NCI-H146 (cell line): ENCODE measurements at regions not wholly inside any gene's neighbourhood (a gene's known extent, or its start where the extent isn't known, plus 50 kb on each side); places are given as distances from the start of the nearest gene placed in this dataset.

Source experiments
- DNase-seq: peaks from one replicate; lab custom pipeline; 2025; lab: John Stamatoyannopoulos, UW

DNA sequence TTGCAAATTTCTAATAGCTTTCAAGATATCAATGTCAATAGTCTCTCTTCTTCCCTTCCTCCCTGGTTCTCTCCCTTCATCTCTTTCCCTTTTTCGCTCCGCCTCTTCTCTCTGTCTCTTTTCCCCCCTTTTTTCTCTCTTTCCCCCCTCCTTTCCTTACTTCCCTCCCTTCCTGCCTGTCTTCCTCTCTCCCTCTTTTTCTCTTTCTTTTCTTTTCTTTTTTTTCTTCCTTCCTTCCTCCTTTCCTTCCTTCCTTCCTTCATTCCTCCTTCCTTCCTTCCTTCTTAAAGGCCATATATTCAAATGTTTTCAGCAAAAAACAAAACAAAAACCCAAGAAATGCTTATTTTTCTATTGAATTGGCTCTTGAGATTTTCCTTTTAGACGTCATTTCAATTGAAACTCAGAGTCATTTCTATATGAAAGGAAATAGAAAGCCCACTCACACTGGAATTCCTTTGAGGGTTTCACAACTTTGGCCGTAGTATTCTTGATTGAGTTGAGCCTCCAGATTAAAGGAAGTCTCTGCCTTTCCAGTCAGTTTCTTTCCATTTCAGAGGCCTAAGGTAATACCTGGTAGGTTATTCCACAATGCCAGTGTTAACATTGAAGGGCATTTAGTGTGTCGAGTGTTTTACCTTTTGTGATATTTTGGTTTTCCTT, 551.5 kb downstream of the LMO4 start:
- no peak for DNase-seq

DNA sequence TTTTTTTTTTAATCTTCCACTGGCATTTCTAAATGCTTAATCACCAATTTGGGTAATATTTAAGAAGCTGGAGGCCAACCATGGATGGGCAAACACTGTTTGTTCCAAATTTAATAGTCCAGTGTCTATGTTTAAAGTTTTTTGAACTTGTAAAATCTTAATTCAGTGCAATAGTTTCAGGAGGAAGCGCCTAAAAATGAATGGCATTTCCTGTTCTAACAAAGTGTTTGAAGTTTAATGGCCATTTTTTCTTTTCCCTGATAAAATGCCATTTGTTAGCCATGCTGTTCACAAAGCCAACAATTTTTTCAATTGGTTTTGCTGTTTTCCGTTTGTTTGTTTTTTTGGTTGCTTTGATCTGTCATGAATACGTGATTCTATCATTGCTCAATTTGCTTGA, 552.1 kb downstream of the LMO4 start:
- no peak for DNase-seq

DNA sequence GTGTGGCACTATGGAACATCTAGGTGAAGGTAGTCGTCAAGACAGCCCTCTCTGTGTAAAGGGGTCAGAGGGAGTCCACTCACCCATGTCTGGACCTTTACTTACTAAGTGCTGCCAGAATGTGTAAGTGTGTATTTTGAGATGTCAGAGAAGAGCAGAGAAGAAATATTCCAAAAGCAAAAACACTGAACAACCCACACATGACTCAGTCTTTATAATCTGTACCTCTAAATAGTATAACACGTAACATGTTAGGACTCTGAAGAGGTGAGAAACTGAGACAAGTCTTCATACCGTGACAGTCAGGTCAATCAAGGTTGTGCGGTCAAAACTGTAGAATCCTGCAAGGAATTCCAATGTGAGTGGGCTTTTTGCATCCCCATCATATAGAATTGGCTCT, 555.2 kb downstream of the LMO4 start:
- DNase-seq, result no peak

DNA sequence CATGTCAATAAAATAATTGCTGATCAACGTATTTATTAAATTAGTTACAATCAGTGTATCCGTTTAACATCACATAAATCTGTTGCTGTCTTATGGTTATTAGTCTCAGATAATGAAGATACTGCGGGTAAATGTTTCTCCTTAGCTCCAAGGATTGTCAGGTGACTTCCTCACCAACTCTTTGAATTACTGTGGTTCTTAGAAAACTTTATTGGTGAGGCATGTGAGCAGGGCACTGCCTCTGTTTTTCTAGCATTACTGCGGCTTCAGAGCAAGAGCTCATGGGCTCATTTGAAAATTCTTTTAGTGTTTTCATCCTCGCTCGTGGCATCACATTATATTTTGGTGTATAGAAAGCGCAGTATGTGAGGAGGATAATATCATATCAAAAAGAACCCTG, 555.9 kb downstream of the LMO4 start:
- DNase-seq, result no peak

DNA sequence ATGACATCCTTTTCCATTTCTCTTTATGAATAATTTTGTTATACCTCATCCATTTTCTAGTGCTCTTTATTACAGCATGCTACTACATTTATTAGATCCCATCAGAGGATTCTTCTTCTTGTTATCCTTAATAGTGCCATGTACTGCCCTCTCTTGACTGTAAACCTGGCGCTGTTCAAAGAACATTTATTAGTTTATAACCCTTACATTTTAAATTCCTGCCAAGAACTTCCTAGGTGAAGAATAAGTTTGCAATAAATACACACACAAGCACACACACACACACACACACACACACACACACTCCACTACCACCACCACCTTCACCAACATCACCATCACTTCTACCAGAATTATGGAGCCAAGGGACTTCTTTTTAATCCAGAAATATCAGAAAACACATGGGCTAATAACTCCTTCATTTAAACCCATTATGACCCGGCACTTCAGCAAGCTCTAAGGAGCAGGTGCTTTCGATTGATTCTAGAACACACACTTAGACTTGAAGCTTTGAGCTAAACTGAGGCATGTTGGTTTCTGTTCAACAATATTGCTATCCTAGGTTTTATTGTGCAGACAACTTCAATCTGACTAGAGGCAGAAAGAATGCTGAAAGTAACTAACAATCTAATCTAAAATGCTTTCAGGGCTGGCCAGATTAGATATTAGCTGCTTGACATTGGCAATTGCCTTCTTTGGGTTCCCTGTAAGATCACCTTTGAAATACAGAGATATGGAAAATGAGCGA, 556.8 kb downstream of the LMO4 start:
- DNase-seq, result no peak

DNA sequence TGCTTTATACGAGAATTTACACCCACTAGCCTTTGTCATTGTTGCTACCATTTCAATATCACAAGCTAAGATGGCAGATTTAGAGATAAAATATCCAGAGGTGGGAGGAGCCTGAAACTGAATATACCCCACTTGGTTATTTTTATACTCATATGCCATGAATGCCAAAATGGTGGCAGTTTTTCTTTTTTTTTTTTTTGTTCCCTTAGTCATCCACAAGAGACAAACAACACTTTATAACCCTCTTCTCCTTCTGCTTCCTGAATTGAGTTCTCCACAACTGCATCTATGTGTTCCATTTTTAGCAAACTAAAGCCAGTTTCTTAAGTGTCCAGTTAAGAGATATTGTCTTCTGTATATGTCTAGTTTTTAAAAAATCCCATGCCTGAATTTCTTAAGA, 558.4 kb downstream of the LMO4 start:
- no peak for DNase-seq

- DNase-seq, result no peak
These were observed 559.8 kb downstream of the LMO4 start for GRCh38 chr1:87888446-87888845.

DNA sequence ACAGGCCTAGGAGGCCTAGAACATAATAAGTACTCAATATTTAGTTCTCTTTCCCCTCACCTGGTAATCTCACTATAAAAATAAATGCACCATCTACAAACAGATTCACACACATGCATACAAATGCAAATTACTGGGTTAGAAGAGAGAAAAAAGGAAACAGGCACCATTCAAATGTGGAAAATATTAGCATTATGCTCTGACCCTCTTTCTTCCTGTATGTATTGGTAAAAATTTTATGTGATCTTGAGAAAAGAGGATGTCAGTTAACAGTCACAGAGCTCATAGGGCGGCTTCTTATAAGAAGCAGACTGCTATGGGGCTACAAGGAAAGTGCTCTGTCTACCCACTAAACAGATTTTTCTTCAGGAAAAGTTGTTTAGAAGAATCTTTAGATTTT, 565.4 kb downstream of the LMO4 start:
- no peak for DNase-seq

GRCh38 chr1:87897481-87897880, 568.8 kb downstream of the LMO4 start:
- DNase-seq, result no peak

- DNase-seq, result no peak
These were observed 569.8 kb downstream of the LMO4 start for GRCh38 chr1:87898431-87898830.

DNA sequence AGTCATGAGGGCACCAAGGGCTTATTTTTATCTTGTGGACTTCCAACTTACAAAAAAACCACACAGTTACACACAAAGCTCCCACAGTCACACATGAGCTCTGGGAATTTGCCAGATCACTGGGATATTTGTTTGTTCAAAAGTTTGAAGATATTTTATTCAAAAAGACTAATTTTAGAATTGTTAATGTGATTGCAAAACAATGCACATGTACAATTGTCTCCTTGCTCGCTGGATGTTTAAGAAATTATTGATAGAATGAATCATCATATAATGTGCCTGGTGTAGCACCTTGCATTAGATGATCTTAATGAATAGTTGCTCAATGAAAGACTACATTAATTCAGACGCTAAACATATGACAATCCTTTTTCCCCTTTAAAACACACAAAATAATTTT, 570.3 kb downstream of the LMO4 start:
- DNase-seq, result no peak

DNA sequence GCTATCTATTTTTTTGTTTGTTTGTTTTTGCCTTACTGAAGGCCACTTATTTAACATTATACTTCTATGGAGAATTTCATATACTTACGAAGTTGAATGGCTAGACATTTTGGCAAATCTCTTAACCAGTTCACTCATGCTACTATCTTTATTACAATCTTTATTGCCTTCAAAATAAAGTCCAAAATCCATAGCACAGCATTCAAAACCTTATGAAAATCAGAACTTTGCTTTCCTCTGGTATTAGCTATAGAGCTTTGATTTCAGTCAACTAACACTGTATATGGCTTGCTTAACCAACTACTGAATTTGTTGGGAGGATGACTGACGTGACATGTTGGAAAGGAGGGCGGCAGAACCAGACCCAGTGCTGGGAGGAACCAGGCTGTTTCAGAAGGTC, 571.1 kb downstream of the LMO4 start:
- no peak for DNase-seq

- DNase-seq, result no peak
These were observed 574.1 kb downstream of the LMO4 start for GRCh38 chr1:87902830-87903229.

- no peak for DNase-seq
These were observed 574.6 kb downstream of the LMO4 start for GRCh38 chr1:87903242-87903641.

GRCh38 chr1:87904651-87905050, 576.0 kb downstream of the LMO4 start:
- DNase-seq, result no peak

- DNase-seq, result no peak
These were observed 577.0 kb downstream of the LMO4 start for GRCh38 chr1:87905651-87906050.

- no peak for DNase-seq
These were observed 577.4 kb downstream of the LMO4 start for GRCh38 chr1:87906078-87906477.

DNA sequence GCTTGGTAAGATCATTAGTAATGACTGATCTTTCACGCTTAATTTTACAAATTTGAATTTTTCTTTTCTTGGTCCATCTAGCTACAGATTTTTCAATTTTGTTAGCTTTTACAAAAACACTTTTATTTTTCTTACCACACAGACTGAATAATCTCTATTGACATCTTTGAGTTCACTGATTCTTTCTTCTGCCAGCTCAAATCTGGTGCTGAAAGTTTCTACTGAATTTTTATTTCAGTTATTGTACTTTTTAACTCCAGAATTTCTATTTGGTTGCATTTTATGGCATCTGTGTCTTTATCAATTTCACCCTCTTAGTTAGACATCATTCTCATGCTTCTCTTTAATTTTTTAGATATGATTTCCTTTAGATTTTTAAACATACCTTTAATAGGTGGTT, 584.7 kb downstream of the LMO4 start:
- no peak for DNase-seq

DNA sequence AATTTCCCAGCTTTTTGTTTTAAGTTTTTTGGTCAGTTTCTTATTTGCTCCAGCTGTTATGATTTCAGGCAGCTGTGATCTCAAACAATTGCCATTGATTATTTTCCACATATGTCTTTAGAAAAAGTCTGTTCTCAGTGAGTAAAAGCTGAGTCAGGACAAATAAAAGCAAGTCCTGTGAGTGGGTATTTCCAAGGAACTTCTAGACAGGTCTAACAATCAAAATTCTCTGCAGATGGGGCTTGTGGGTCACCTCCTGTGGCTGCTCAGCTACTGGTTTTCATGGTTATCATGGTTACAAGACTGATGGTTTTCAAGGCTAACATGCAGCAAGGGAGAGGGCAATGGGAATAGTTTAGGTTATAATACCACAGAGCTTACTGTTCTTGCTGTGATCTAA, 585.7 kb downstream of the LMO4 start:
- DNase-seq, result no peak

- no peak for DNase-seq
These were observed 587.1 kb downstream of the LMO4 start for GRCh38 chr1:87915771-87916170.

GRCh38 chr1:87916965-87917364, 588.3 kb downstream of the LMO4 start:
- no peak for DNase-seq

- DNase-seq, result no peak
These were observed 589.7 kb downstream of the LMO4 start for GRCh38 chr1:87918398-87918797.

- DNase-seq, result no peak
These were observed 594.2 kb downstream of the LMO4 start for GRCh38 chr1:87922885-87923284.
